ENCODE measurements at regions not wholly inside any gene's neighbourhood (a gene's known extent, or its start where the extent isn't known, plus 50 kb on each side); places are given as distances from the start of the nearest gene placed in this dataset.
A peak's percentile ranks its signal among the peaks of the same experiment; 100 is the strongest.
"Not testable (repeated sequence)": the region's sequence is repeated elsewhere in the genome, so short reads cannot be mapped to it uniquely, and the experiment has no call there.

GRCh38 chr12:54713876-54714275 is 65.7 kb upstream of the DCD start:
- not testable (repeated sequence) for DNase-seq (ENCODE audit: low read depth)

GRCh38 chr12:54711669-54712068 is 63.5 kb upstream of the DCD start:
- no peak for DNase-seq (ENCODE audit: low read depth)

- no peak for DNase-seq (ENCODE audit: low read depth)
These were observed 60.7 kb upstream of the DCD start for GRCh38 chr12:54708826-54709225.

- DNase-seq (ENCODE audit: low read depth): no peak
These were observed 56.0 kb upstream of the DCD start for GRCh38 chr12:54704202-54704601.

- DNase-seq (ENCODE audit: low read depth): peak; percentile 9
These were observed 53.9 kb upstream of the DCD start for GRCh38 chr12:54701940-54702592.

GRCh38 chr12:54700849-54701248 is 52.7 kb upstream of the DCD start:
- DNase-seq (ENCODE audit: low read depth): no peak

- no peak for DNase-seq (ENCODE audit: low read depth)
These were observed 52.1 kb upstream of the DCD start for GRCh38 chr12:54700301-54700700.

Measured in T follicular helper cell (primary cell).